WI38 (cell line): ENCODE measurements at regions not wholly inside any gene's neighbourhood (a gene's known extent, or its start where the extent isn't known, plus 50 kb on each side); places are given as distances from the start of the nearest gene placed in this dataset.

Experiments used
- H3K4me3 ChIP-seq: 2 replicates; pipeline ENCODE4 v1.5.1; 2011; ENCODE audit warnings: low read depth, mild to moderate bottlenecking, control low read depth, low read length
- CTCF ChIP-seq: IDR thresholded peaks from 2 replicates; pipeline ENCODE4 v1.5.1; 2012; ENCODE audit warnings: low read depth, mild to moderate bottlenecking, control low read depth, low read length

DNA sequence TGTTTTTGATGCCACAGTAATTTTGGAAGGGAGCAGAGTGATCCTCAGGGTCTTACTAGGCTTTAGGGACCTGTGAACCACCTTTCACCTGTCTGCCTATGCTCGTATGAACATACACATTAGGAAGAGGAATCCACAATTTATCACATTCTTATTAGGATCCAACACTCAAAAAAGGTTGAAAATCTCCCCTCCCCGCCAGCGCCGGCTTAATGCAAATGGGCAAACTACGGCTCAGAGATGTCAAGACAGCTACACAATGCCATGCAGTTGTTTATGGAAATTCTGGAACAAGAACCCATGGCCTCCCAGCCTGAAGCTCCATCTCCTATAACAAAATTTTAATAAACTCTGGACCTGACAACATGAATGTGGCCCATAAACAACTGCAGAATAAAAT is 375.9 kb upstream of the ACVR2A start:
- H3K4me3 ChIP-seq: no peak overlapping the region
- TF ChIP-seq CTCF: no peak

GRCh38 chr2:147468349-147468748 is 376.5 kb upstream of the ACVR2A start:
- H3K4me3 ChIP-seq: no peak overlapping the region
- TF ChIP-seq CTCF: no peak

DNA sequence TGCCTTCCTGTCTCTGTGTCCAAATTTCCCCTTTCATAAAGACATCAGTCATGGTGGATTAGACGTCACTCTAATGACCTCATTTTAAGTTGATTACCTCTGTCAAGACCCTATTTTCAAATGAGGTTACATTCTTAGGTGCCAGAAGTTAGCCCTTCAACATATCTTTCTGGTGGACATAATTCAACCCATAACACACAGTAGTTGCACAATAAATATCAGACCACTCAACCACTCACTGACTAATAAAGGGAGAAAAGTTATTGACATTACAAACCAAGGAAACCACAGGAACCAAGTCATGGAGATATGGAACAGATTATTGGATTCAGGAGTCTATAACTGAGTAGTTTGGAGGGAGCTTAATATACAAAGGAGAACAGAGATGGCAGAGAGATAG is 377.4 kb upstream of the ACVR2A start:
- no peak overlapping the region for H3K4me3 ChIP-seq
- TF ChIP-seq CTCF: no peak

GRCh38 chr2:147464737-147465357 is 380.0 kb upstream of the ACVR2A start:
- no peak for TF ChIP-seq CTCF
- no peak overlapping the region for H3K4me3 ChIP-seq

DNA sequence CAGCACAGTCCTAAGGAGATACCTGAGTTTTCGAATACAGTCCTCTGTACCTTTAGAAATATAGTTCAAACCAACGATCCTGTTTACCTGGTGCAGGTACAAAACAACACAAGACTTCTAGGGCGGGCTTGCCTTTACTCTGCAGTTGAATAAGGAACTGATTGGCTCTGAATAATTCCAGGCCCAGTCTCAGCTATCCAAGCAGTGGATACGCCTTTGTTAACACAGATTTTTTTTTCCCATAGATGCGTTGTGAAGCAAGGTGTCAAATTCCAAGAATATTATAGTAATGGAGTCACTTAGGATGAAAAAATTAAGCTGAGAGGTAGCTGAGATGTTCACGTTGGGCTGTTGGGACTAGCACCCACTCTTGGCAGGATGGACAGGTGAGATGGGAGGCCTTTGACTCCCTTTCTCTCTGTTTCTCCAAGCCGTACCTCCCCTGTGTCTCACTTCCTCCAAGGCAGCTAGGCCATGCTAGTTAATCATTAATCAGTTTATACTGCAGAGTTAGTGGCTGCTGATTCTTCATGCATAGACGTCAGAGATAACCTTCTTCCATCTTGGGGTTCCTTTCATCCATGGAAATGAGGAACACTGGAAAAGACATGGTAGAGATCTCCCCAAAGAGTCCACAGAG is 380.8 kb upstream of the ACVR2A start:
- H3K4me3 ChIP-seq: no peak overlapping the region
- no peak for TF ChIP-seq CTCF

GRCh38 chr2:147460155-147460554 is 384.7 kb upstream of the ACVR2A start:
- no peak overlapping the region for H3K4me3 ChIP-seq
- TF ChIP-seq CTCF: no peak

GRCh38 chr2:147456779-147457178 is 388.1 kb upstream of the ACVR2A start:
- TF ChIP-seq CTCF: no peak
- no peak overlapping the region for H3K4me3 ChIP-seq
